ENCODE measurements at regions not wholly inside any gene's neighbourhood (a gene's known extent, or its start where the extent isn't known, plus 50 kb on each side); places are given as distances from the start of the nearest gene placed in this dataset.

GRCh38 chr18:77895250-77895649 lies 645.6 kb downstream of the GALR1 start:
- DNase-seq (ENCODE audit: insufficient read length, low spot score) (no peak), FAIRE-seq (no peak)

GRCh38 chr18:77896586-77897252 lies 647.1 kb downstream of the GALR1 start:
- FAIRE-seq, result no peak
- no peak for DNase-seq (ENCODE audit: insufficient read length, low spot score)

- FAIRE-seq (no peak), DNase-seq (ENCODE audit: insufficient read length, low spot score) (no peak)
These were observed 648.0 kb downstream of the GALR1 start for GRCh38 chr18:77897606-77898005.

- DNase-seq (ENCODE audit: insufficient read length, low spot score), result no peak
These were observed 650.5 kb downstream of the GALR1 start for GRCh38 chr18:77899972-77900754.

GRCh38 chr18:77905011-77905410 lies 655.4 kb downstream of the GALR1 start:
- FAIRE-seq, result no peak
- DNase-seq (ENCODE audit: insufficient read length, low spot score), result no peak

More at GRCh38 chr18:77899972-77900754, 650.5 kb downstream of the GALR1 start:
- no peak for FAIRE-seq

- FAIRE-seq, result no peak
These were observed 655.9 kb downstream of the GALR1 start for GRCh38 chr18:77905449-77906055.

GRCh38 chr18:77906103-77906892 lies 656.6 kb downstream of the GALR1 start:
- no peak for DNase-seq (ENCODE audit: insufficient read length, low spot score)
- no peak for FAIRE-seq

More at GRCh38 chr18:77905449-77906055, 655.9 kb downstream of the GALR1 start:
- DNase-seq (ENCODE audit: insufficient read length, low spot score), result no peak

- FAIRE-seq, result no peak
- no peak for DNase-seq (ENCODE audit: insufficient read length, low spot score)
These were observed 660.7 kb downstream of the GALR1 start for GRCh38 chr18:77910347-77910746.

- no peak for DNase-seq (ENCODE audit: insufficient read length, low spot score)
- FAIRE-seq, result no peak
These were observed 662.4 kb downstream of the GALR1 start for GRCh38 chr18:77911971-77912605.

GRCh38 chr18:77918730-77919129 lies 669.1 kb downstream of the GALR1 start:
- DNase-seq (ENCODE audit: insufficient read length, low spot score) (no peak), FAIRE-seq (no peak)

- DNase-seq (ENCODE audit: insufficient read length, low spot score), result no peak
- FAIRE-seq, result no peak
These were observed 670.3 kb downstream of the GALR1 start for GRCh38 chr18:77919923-77920322.

GRCh38 chr18:77935342-77935741 lies 685.7 kb downstream of the GALR1 start:
- no peak for DNase-seq (ENCODE audit: insufficient read length, low spot score)
- no peak for FAIRE-seq

GRCh38 chr18:77940566-77940965 lies 690.9 kb downstream of the GALR1 start:
- no peak for DNase-seq (ENCODE audit: insufficient read length, low spot score)
- no peak for FAIRE-seq

- no peak for DNase-seq (ENCODE audit: insufficient read length, low spot score)
- FAIRE-seq, result no peak
These were observed 694.9 kb downstream of the GALR1 start for GRCh38 chr18:77944533-77944932.

GRCh38 chr18:77948567-77948966 lies 698.9 kb downstream of the GALR1 start:
- DNase-seq (ENCODE audit: insufficient read length, low spot score) (no peak), FAIRE-seq (no peak)

GRCh38 chr18:77949355-77949973 lies 699.8 kb downstream of the GALR1 start:
- no peak for FAIRE-seq
- DNase-seq (ENCODE audit: insufficient read length, low spot score), result no peak

GRCh38 chr18:77959248-77959647 lies 709.6 kb downstream of the GALR1 start:
- no peak for DNase-seq (ENCODE audit: insufficient read length, low spot score)
- no peak for FAIRE-seq

GRCh38 chr18:77960791-77961410 lies 711.3 kb downstream of the GALR1 start:
- FAIRE-seq (no peak), DNase-seq (ENCODE audit: insufficient read length, low spot score) (no peak)

GRCh38 chr18:77967071-77967470 lies 717.4 kb downstream of the GALR1 start:
- FAIRE-seq (no peak), DNase-seq (ENCODE audit: insufficient read length, low spot score) (no peak)

- DNase-seq (ENCODE audit: insufficient read length, low spot score), result no peak
- no peak for FAIRE-seq
These were observed 718.1 kb downstream of the GALR1 start for GRCh38 chr18:77967791-77968190.

Data from HTR-8/SVneo (cell line).